Activated T-cell treated with anti-CD3 and anti-CD28 coated beads, Interleukin-2, amount 50 U/mL, for 4 hours (primary cell): ENCODE measurements at regions not wholly inside any gene's neighbourhood (a gene's known extent, or its start where the extent isn't known, plus 50 kb on each side); places are given as distances from the start of the nearest gene placed in this dataset.

Experiments
- ATAC-seq, 2 donors: fragments of 200-7000 bp; cut with Tn5 transposase; one replicate each; pipeline ENCODE4 v1.10.0; 2021
- DNase-seq: peaks from one replicate; pipeline ENCODE4 v3.0.0-alpha.2; 2020
- H3K27me3 Mint-ChIP-seq: one replicate; pipeline ENCODE4 v1.8.0; 2021; ENCODE audit warnings: low read depth, mixed read lengths
- H3K36me3 Mint-ChIP-seq: one replicate; pipeline ENCODE4 v1.8.0; 2022; ENCODE audit warnings: mixed read lengths; ENCODE audit not compliant: insufficient read depth
- H3K4me1 Mint-ChIP-seq: one replicate; pipeline ENCODE4 v1.8.0; 2021; ENCODE audit warnings: low read depth, mixed read lengths
- H3K4me3 Mint-ChIP-seq: one replicate; pipeline ENCODE4 v1.8.0; 2021; ENCODE audit warnings: mild to moderate bottlenecking, moderate library complexity, mixed read lengths
- H3K9me3 Mint-ChIP-seq: one replicate; pipeline ENCODE4 v1.8.0; 2021; ENCODE audit warnings: mixed read lengths

DNA sequence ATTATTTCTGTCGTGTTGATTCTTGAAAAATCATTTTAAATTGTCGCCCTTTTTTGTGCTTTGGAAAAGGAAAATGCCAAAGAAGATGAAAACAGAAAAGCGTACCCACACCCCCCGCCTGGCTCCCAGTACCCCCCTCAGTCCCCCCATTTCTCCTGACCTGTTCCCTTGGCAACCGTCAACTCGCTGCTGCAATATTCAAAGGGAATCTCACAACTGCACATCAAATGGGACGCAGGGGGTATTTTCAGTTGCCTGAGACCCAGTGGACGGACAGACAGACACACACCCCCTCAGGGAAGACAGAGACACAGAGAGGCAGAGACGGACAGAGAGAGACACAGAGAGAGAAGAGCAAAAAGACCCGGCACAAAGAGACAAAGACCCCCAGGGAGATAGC, 83.5 kb upstream of the PRR20G start:
- H3K4me3 Mint-ChIP-seq: no peak overlapping the region
- H3K27me3 Mint-ChIP-seq: peaks cover 8% of the 10 kb centered on the region
- peaks cover 4% of the 10 kb centered on the region for H3K9me3 Mint-ChIP-seq
- DNase-seq: no peak
- no peaks in the 10 kb centered on the region for H3K4me1 Mint-ChIP-seq
- no peak for ATAC-seq
- H3K36me3 Mint-ChIP-seq: no peaks in the 10 kb centered on the region

DNA sequence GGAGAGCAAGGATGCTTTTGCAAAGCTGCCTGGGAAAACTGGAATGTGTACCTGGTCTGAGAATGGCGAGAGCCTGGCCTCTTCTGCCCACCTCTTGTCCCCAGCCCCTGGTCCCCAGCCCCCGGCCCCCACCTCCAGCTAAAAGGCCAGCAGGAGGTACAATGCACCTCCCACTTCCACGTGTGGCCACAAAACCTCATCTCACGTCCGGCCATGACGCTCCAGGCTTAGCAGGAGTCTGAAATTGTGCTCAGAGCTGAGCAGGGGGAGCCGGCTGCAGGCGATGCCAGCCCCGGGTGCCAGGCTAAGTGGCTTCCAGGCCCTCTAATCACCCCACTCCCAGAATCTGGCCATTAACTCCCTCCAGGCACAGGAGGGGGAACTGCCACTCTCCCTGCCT, 83.1 kb upstream of the PRR20G start:
- Mint-ChIP-seq H3K27me3 (peaks cover 8% of the 10 kb centered on the region), H3K36me3 (no peaks in the 10 kb centered on the region), H3K9me3 (no peaks in the 10 kb centered on the region), H3K4me3 (no peak overlapping the region), H3K4me1 (no peaks in the 10 kb centered on the region)
- DNase-seq (no peak), ATAC-seq (no peak)

DNA sequence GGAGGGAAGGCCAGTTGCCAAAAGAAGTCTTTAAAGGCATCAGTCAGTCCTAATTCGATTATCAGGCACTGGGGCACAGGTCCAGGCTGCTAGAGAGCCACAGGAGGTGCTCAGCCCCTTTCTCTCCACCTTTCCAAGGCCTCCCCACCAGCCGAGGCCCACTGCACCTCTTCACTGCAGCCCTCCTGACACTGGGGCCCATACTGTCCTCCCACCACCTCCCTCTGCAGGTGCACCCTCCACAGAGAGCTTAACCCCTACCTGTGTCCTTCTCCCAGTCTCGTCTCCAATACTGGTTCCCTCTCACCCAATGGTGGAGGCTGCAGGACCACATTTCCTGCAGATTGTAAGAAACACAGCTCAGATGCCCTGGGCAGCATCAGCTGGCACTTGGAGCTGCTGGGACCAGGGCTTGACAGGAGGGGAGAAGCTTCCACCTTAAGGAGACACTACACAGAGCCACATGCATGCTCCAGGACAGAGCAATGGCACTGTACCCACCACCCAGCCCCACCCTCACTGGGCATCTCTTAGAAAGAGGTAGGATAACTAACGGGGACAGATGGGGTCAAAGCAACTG, 81.6 kb upstream of the PRR20G start:
- no peaks in the 10 kb centered on the region for H3K4me1 Mint-ChIP-seq
- ATAC-seq (peak in 1 of 2 donors; percentile 25), DNase-seq (no peak)
- H3K9me3 Mint-ChIP-seq: no peaks in the 10 kb centered on the region
- no peaks in the 10 kb centered on the region for H3K36me3 Mint-ChIP-seq
- H3K27me3 Mint-ChIP-seq: peaks cover 8% of the 10 kb centered on the region
- H3K4me3 Mint-ChIP-seq: no peak overlapping the region

DNA sequence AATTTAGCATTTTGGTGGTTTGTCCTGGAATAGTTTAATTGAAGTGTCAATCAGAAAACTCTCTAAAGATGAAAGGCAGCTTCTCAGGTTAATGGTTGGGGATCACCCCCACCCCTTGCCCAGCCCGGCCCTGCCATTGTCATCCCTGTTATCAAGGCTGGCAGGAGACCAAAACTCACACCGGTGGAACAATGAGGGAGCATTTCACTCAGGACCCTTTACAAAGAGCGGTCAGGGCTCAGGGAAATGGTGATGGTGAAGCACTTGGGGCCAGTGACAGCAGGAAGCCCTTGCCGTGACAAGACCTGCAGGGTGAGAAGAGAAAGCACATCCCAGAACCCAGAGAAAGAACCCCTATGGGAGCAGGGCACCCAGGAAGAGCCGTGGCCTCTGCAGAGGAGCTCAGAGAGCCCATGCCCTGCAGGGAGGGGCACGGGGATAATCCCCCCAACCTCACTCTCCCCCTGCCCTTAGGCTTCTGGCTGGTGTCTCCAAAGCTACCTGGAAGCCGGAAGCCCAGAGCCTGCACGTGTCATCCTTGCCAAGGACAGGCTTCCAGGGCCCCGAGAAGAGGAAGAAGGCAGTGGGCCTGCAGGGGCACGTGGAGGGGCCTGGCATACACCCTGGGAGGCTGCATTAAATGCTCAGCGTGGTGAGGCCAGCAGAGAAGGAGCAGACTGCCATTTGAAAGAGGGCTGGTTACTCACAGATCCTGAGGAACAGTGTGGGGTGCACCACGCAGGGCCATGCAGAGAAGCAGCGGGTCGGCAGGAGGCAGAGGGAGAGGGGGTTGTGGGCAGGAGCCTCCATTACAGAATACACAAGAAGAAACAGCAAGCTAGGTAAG, 80.6 kb upstream of the PRR20G start:
- Mint-ChIP-seq H3K4me1 (no peaks in the 10 kb centered on the region), H3K4me3 (no peak overlapping the region), H3K9me3 (no peaks in the 10 kb centered on the region), H3K27me3 (peaks cover 8% of the 10 kb centered on the region), H3K36me3 (no peaks in the 10 kb centered on the region)
- DNase-seq: no peak
- no peak for ATAC-seq

DNA sequence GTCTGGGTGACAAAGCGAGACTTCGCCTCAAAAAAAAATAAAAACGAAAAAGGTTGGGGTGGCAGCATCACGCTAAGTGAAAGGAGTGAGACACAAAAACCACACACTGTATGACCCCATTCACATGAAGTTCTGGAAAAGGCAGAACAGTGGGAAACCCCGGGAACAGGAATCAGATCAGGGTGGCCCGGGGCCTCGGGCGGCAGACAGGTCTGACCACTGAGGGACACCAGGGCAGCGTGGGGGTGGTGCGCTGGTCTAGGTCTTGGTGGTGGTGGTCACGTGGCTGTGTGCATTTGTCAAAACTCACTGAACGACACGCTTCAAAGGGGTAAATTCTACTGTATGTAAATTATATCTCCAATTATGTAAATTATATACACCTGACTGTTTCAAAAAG, 79.7 kb upstream of the PRR20G start:
- Mint-ChIP-seq H3K36me3 (no peaks in the 10 kb centered on the region), H3K27me3 (peaks cover 6% of the 10 kb centered on the region), H3K9me3 (no peaks in the 10 kb centered on the region), H3K4me1 (no peaks in the 10 kb centered on the region), H3K4me3 (no peak overlapping the region)
- DNase-seq (no peak), ATAC-seq (no peak)

DNA sequence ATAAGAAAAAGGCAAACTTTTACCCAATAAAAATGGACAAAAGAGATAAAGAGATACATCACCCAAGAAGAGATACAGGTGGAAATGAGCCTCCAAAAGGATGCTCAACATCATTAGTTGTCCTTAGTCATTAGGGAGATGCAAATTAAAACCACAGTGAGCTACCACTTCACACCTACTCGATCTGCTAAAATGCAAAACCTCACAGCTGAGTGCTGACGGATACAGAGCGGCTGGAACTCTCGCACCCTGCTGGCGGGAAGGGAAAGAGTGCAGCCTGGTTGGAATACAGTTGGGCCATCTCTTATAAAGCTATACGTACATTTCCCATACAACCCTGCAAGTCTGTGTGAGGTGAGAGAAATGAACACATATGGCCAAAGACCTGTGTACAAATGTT, 78.5 kb upstream of the PRR20G start:
- Mint-ChIP-seq H3K36me3 (no peaks in the 10 kb centered on the region), H3K9me3 (no peaks in the 10 kb centered on the region), H3K4me3 (no peak overlapping the region), H3K27me3 (peaks cover 4% of the 10 kb centered on the region), H3K4me1 (no peaks in the 10 kb centered on the region)
- ATAC-seq: no peak
- no peak for DNase-seq

DNA sequence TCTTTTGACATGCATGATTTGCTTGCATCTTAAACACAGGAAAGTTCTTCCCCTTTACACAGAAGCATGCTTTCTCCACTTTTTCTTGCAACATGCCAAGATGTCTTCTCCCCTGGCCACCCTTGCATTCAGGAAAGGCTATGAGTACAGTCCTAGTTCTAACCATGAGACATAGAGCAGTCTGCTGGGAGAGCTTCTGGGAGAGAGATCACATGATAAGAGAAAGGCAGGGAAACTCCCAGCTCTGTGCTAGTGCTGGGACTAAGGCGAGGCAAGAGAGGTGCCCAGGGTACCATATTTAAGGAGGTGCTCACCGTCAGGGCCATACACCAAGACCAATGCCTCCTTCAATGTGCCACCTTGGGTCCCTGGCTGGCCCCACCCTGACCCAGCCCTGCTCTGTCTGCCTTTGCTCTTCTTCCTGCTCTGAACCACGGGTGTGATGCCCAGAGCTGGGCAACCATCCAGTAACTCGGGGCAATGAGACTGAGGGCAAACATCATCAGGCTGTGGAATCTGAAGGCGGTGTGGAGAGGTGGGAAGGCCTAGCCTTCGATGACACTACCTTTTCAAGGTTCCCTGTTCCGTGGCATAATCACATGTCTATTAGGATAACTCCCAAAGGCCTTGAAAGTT, 77.4 kb upstream of the PRR20G start:
- Mint-ChIP-seq H3K9me3 (no peaks in the 10 kb centered on the region), H3K36me3 (no peaks in the 10 kb centered on the region), H3K4me3 (no peak overlapping the region), H3K27me3 (peaks cover 3% of the 10 kb centered on the region), H3K4me1 (no peaks in the 10 kb centered on the region)
- DNase-seq (no peak), ATAC-seq (no peak)

DNA sequence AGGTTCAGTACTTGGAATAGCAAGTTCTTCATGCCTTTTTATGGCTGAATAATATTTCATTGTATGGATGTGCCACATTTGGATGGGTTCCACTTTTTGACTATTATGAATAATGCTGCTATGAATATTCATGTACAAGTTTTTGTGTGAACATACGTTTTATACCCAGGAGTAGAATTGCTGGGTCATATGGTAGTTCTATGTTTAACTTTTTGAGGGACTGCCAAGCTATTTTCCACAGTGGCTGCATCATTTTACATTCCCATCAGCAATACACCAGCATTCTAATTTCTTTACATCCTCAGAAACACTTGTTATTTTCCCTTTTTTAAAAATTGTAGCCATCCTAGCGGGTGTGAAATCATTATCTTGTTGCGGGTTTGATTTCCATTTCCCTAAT, 76.0 kb upstream of the PRR20G start:
- DNase-seq (no peak), ATAC-seq (no peak)
- Mint-ChIP-seq H3K4me1 (no peaks in the 10 kb centered on the region), H3K4me3 (no peak overlapping the region), H3K27me3 (peaks cover 3% of the 10 kb centered on the region), H3K36me3 (no peaks in the 10 kb centered on the region), H3K9me3 (no peaks in the 10 kb centered on the region)

DNA sequence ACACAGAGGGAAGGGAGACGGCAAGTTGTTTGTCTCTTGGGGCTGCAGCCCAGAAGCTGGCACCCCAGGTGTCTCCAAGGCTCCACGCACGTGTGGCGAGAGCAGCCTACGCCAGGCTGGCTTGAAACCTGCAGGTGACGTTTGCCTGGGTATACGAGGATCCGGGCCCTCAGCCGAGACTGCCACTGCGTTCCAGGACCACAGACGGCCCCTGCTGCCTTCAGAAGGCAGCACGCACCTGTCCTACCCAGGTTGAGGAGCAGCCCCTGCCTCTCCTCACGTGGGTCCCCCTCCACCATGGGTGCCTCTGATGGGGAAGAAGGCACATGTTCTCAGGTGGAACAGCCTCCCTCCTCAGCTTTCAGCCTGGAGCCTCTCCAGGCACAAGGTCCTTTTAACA, 75.3 kb upstream of the PRR20G start:
- DNase-seq: no peak

DNA sequence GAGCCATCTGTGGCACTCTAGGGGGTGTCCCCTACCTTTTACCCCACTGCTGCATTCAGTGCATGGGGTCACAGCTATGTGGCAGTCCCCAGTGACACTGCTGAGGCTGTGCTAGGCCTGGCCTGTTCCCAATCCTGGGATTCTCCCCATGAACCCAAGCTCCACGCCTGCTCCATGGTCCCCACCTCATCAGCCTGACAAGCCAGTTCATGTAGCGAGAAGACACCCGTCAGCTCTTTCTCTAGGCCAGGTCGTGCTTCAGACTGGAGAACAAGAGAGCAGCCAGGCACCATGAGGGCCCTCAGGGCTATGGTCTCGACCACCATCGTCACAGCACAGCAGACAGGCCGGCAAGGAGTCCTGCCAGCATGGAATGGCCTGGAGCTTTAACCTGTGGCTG, 72.8 kb upstream of the PRR20G start:
- no peak for DNase-seq
- Mint-ChIP-seq H3K4me3 (no peak overlapping the region), H3K36me3 (no peaks in the 10 kb centered on the region), H3K9me3 (peaks cover 7% of the 10 kb centered on the region), H3K4me1 (no peaks in the 10 kb centered on the region), H3K27me3 (no peaks in the 10 kb centered on the region)
- ATAC-seq: no peak

More for the DNA sequence above, 75.3 kb upstream of the PRR20G start:
- H3K4me3 Mint-ChIP-seq: no peak overlapping the region
- no peaks in the 10 kb centered on the region for H3K9me3 Mint-ChIP-seq
- no peaks in the 10 kb centered on the region for H3K36me3 Mint-ChIP-seq
- ATAC-seq: no peak
- no peaks in the 10 kb centered on the region for H3K4me1 Mint-ChIP-seq
- peaks cover 3% of the 10 kb centered on the region for H3K27me3 Mint-ChIP-seq

DNA sequence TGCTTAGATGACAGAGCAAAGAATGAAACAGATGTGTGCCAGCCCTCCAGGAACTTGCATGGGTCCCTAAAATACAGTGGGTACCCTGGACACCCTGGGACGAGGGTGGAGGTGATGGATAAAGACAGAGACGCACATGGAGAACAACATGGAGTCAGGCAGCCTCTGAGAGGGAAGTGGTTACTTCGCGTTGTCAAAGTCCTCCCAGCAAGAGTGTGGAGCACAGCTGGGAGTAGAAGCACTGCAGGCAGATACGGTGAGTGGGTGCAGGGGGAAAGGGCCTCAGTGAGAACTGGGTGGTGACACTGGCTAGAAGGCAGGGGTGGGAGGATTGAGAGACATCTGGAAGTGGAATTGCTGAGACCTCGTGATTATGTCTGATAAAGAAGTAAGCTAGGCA, 70.8 kb upstream of the PRR20G start:
- DNase-seq: no peak
- no peaks in the 10 kb centered on the region for H3K4me1 Mint-ChIP-seq
- no peak for ATAC-seq
- no peaks in the 10 kb centered on the region for H3K36me3 Mint-ChIP-seq
- H3K4me3 Mint-ChIP-seq: no peak overlapping the region
- H3K27me3 Mint-ChIP-seq: no peaks in the 10 kb centered on the region
- H3K9me3 Mint-ChIP-seq: peaks cover 7% of the 10 kb centered on the region

DNA sequence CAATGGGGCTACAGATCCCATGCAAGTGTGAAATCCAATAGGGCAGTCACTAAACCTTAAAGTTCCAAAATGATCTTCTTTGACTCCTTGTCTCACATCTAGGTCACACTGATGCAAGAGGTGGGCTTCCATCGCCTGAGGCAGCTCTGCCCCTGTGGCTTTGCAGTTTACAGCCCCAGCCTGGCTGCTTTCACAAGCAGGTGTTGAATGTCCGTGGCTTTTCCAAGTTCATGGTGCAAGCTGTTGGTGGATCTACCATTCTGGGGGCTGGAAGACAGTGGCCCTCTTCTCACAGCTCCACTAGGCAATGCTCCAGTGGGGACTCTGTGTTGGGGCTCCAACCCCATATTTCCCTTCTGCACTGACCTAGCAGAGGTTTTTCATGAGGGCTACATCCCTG, 68.5 kb upstream of the PRR20G start:
- no peaks in the 10 kb centered on the region for H3K27me3 Mint-ChIP-seq
- no peaks in the 10 kb centered on the region for H3K36me3 Mint-ChIP-seq
- peaks cover 7% of the 10 kb centered on the region for H3K9me3 Mint-ChIP-seq
- DNase-seq (no peak), ATAC-seq (no peak)
- no peaks in the 10 kb centered on the region for H3K4me1 Mint-ChIP-seq
- no peak overlapping the region for H3K4me3 Mint-ChIP-seq

DNA sequence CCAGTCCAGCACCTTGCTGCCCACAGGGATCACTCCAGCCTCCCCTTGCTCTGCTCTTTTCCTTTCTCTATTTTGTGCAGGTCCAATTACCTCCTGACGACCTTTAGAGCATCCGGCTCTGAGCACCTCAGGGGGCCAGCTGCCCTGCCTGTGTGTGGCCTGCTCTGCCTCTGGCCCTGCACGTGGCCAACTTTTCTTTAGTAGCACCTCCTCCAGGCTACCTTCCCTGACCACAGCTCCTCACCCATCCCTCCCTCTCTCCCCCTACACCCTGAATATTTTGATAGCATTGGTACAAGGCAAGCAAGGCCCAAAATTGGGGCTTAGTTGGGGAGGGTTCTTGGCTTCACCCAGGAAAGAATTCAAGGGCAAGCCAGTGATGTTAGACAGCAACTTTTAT, 66.9 kb upstream of the PRR20G start:
- Mint-ChIP-seq H3K4me1 (no peaks in the 10 kb centered on the region), H3K36me3 (no peaks in the 10 kb centered on the region), H3K27me3 (peaks cover 5% of the 10 kb centered on the region), H3K4me3 (no peak overlapping the region), H3K9me3 (peaks cover 7% of the 10 kb centered on the region)
- DNase-seq (no peak), ATAC-seq (no peak)

DNA sequence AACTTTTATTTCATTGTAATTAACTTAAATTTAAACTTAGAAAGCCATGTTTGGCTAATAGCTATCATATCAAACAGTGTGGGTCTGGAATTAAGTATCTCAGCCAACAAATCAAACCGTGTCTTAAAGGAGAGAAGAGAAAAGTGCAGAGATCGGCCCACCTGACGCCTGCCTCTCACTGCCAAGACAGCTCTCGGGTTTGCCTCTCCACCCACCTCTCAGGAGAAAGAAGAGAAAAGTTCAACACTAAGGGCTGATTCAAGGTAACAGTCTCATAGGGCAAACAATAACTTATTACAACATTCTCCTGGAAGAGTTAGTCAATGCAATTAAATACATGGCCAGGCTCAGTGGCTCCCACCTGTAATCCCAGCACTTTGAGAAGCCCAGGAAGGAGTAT, 64.8 kb upstream of the PRR20G start:
- no peaks in the 10 kb centered on the region for H3K4me1 Mint-ChIP-seq
- H3K27me3 Mint-ChIP-seq: peaks cover 8% of the 10 kb centered on the region

DNA sequence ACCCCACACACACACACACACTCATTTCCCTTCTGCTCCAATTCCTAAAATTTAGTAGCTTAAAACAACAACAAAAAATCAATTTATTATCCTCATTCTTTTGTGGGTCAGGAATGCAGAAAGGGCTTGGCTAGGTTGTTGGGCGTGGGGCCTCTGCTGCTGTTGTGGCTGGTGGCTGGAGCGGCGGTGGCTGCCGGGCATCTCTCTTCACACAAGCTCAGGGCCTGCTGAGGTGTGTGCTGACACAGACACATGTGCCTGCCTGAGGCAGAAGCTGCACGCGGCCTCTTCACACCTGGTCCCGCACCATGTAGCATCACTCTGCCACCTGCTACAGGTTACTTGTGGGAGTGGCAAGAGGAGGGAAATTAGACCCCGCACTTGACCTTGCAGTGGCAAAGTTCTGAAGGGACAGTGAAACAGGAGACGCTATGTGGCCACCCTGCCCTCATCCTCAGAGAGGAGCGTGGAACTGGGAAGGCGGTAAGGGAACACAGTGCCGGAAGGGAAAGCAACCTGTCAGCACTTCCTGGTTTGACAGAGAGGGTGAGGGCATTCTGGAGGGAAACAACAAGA, 64.0 kb upstream of the PRR20G start:
- H3K36me3 Mint-ChIP-seq: no peaks in the 10 kb centered on the region
- H3K4me3 Mint-ChIP-seq: no peak overlapping the region
- peaks cover 3% of the 10 kb centered on the region for H3K9me3 Mint-ChIP-seq
- DNase-seq: no peak
- no peak for ATAC-seq
- H3K4me1 Mint-ChIP-seq: no peaks in the 10 kb centered on the region
- H3K27me3 Mint-ChIP-seq: peaks cover 9% of the 10 kb centered on the region

More for the DNA sequence above, 64.8 kb upstream of the PRR20G start:
- no peak for ATAC-seq
- Mint-ChIP-seq H3K9me3 (peaks cover 10% of the 10 kb centered on the region), H3K36me3 (no peaks in the 10 kb centered on the region), H3K4me3 (no peak overlapping the region)
- DNase-seq: no peak
